ENCODE measurements at regions not wholly inside any gene's neighbourhood (a gene's known extent, or its start where the extent isn't known, plus 50 kb on each side); places are given as distances from the start of the nearest gene placed in this dataset.

- Histone ChIP-seq H2AFZ (ENCODE audit: low read depth, low read length) (no peak overlapping the region), H3K9me3 (ENCODE audit: low read length) (no peaks in the 10 kb centered on the region), H3K4me1 (ENCODE audit: insufficient read depth, low read length) (no peaks in the 10 kb centered on the region), H3K4me3 (ENCODE audit: low read length) (no peak overlapping the region), H3K36me3 (ENCODE audit: insufficient read depth, low read length) (no peaks in the 10 kb centered on the region), H3K27me3 (ENCODE audit: insufficient read depth, low read length) (no peaks in the 10 kb centered on the region)
Observed at GRCh38 chr3:23111286-23111685, 91.8 kb upstream of the UBE2E2 start.

- Histone ChIP-seq H3K27me3 (ENCODE audit: insufficient read depth, low read length) (no peaks in the 10 kb centered on the region), H2AFZ (ENCODE audit: low read depth, low read length) (no peak overlapping the region), H3K4me3 (ENCODE audit: low read length) (no peak overlapping the region), H3K36me3 (ENCODE audit: insufficient read depth, low read length) (no peaks in the 10 kb centered on the region), H3K9me3 (ENCODE audit: low read length) (no peaks in the 10 kb centered on the region), H3K4me1 (ENCODE audit: insufficient read depth, low read length) (no peaks in the 10 kb centered on the region)
Observed at GRCh38 chr3:23111797-23112196, 91.3 kb upstream of the UBE2E2 start.

- Histone ChIP-seq H3K4me1 (ENCODE audit: insufficient read depth, low read length) (no peaks in the 10 kb centered on the region), H3K27me3 (ENCODE audit: insufficient read depth, low read length) (no peaks in the 10 kb centered on the region), H3K9me3 (ENCODE audit: low read length) (no peaks in the 10 kb centered on the region), H2AFZ (ENCODE audit: low read depth, low read length) (no peak overlapping the region), H3K4me3 (ENCODE audit: low read length) (no peak overlapping the region), H3K36me3 (ENCODE audit: insufficient read depth, low read length) (no peaks in the 10 kb centered on the region)
Observed at GRCh38 chr3:23112491-23112890, 90.6 kb upstream of the UBE2E2 start.

GRCh38 chr3:23113455-23114171 is 89.5 kb upstream of the UBE2E2 start:
- Histone ChIP-seq H3K9me3 (ENCODE audit: low read length) (no peaks in the 10 kb centered on the region), H3K36me3 (ENCODE audit: insufficient read depth, low read length) (no peaks in the 10 kb centered on the region), H3K4me1 (ENCODE audit: insufficient read depth, low read length) (no peaks in the 10 kb centered on the region), H3K27me3 (ENCODE audit: insufficient read depth, low read length) (no peaks in the 10 kb centered on the region), H2AFZ (ENCODE audit: low read depth, low read length) (no peak overlapping the region), H3K4me3 (ENCODE audit: low read length) (no peak overlapping the region)

GRCh38 chr3:23114432-23114831 is 88.7 kb upstream of the UBE2E2 start:
- Histone ChIP-seq H3K4me1 (ENCODE audit: insufficient read depth, low read length) (no peaks in the 10 kb centered on the region), H3K27me3 (ENCODE audit: insufficient read depth, low read length) (no peaks in the 10 kb centered on the region), H3K4me3 (ENCODE audit: low read length) (no peak overlapping the region), H3K36me3 (ENCODE audit: insufficient read depth, low read length) (no peaks in the 10 kb centered on the region), H3K9me3 (ENCODE audit: low read length) (no peaks in the 10 kb centered on the region), H2AFZ (ENCODE audit: low read depth, low read length) (no peak overlapping the region)

- no peaks in the 10 kb centered on the region for H3K27me3 ChIP-seq (ENCODE audit: insufficient read depth, low read length)
- no peak overlapping the region for H2AFZ ChIP-seq (ENCODE audit: low read depth, low read length)
- no peaks in the 10 kb centered on the region for H3K4me1 ChIP-seq (ENCODE audit: insufficient read depth, low read length)
- no peak overlapping the region for H3K4me3 ChIP-seq (ENCODE audit: low read length)
- H3K36me3 ChIP-seq (ENCODE audit: insufficient read depth, low read length), result no peaks in the 10 kb centered on the region
- H3K9me3 ChIP-seq (ENCODE audit: low read length), result no peaks in the 10 kb centered on the region
Observed at GRCh38 chr3:23115171-23115877, 87.8 kb upstream of the UBE2E2 start.

- Histone ChIP-seq H2AFZ (ENCODE audit: low read depth, low read length) (no peak overlapping the region), H3K9me3 (ENCODE audit: low read length) (no peaks in the 10 kb centered on the region), H3K36me3 (ENCODE audit: insufficient read depth, low read length) (no peaks in the 10 kb centered on the region), H3K27me3 (ENCODE audit: insufficient read depth, low read length) (no peaks in the 10 kb centered on the region), H3K4me3 (ENCODE audit: low read length) (no peak overlapping the region), H3K4me1 (ENCODE audit: insufficient read depth, low read length) (no peaks in the 10 kb centered on the region)
Observed at GRCh38 chr3:23116081-23116837, 86.9 kb upstream of the UBE2E2 start.

GRCh38 chr3:23117856-23118255 is 85.3 kb upstream of the UBE2E2 start:
- no peak overlapping the region for H3K4me3 ChIP-seq (ENCODE audit: low read length)
- no peaks in the 10 kb centered on the region for H3K27me3 ChIP-seq (ENCODE audit: insufficient read depth, low read length)
- no peaks in the 10 kb centered on the region for H3K36me3 ChIP-seq (ENCODE audit: insufficient read depth, low read length)
- H3K9me3 ChIP-seq (ENCODE audit: low read length), result no peaks in the 10 kb centered on the region
- H2AFZ ChIP-seq (ENCODE audit: low read depth, low read length), result no peak overlapping the region
- no peaks in the 10 kb centered on the region for H3K4me1 ChIP-seq (ENCODE audit: insufficient read depth, low read length)

GRCh38 chr3:23127196-23127595 is 75.9 kb upstream of the UBE2E2 start:
- Histone ChIP-seq H3K9me3 (ENCODE audit: low read length) (no peaks in the 10 kb centered on the region), H3K4me3 (ENCODE audit: low read length) (no peak overlapping the region), H3K36me3 (ENCODE audit: insufficient read depth, low read length) (no peaks in the 10 kb centered on the region), H3K27me3 (ENCODE audit: insufficient read depth, low read length) (no peaks in the 10 kb centered on the region), H2AFZ (ENCODE audit: low read depth, low read length) (no peak overlapping the region), H3K4me1 (ENCODE audit: insufficient read depth, low read length) (no peaks in the 10 kb centered on the region)

- H3K36me3 ChIP-seq (ENCODE audit: insufficient read depth, low read length), result no peaks in the 10 kb centered on the region
- no peaks in the 10 kb centered on the region for H3K27me3 ChIP-seq (ENCODE audit: insufficient read depth, low read length)
- no peaks in the 10 kb centered on the region for H3K4me1 ChIP-seq (ENCODE audit: insufficient read depth, low read length)
- H3K4me3 ChIP-seq (ENCODE audit: low read length), result no peak overlapping the region
- H2AFZ ChIP-seq (ENCODE audit: low read depth, low read length), result no peak overlapping the region
- no peaks in the 10 kb centered on the region for H3K9me3 ChIP-seq (ENCODE audit: low read length)
Observed at GRCh38 chr3:23128655-23129054, 74.5 kb upstream of the UBE2E2 start.

GRCh38 chr3:23129117-23129516 is 74.0 kb upstream of the UBE2E2 start:
- Histone ChIP-seq H3K9me3 (ENCODE audit: low read length) (no peaks in the 10 kb centered on the region), H3K36me3 (ENCODE audit: insufficient read depth, low read length) (no peaks in the 10 kb centered on the region), H3K4me1 (ENCODE audit: insufficient read depth, low read length) (no peaks in the 10 kb centered on the region), H3K27me3 (ENCODE audit: insufficient read depth, low read length) (no peaks in the 10 kb centered on the region), H3K4me3 (ENCODE audit: low read length) (no peak overlapping the region), H2AFZ (ENCODE audit: low read depth, low read length) (no peak overlapping the region)

- H2AFZ ChIP-seq (ENCODE audit: low read depth, low read length), result no peak overlapping the region
- H3K27me3 ChIP-seq (ENCODE audit: insufficient read depth, low read length), result no peaks in the 10 kb centered on the region
- H3K36me3 ChIP-seq (ENCODE audit: insufficient read depth, low read length), result no peaks in the 10 kb centered on the region
- no peak overlapping the region for H3K4me3 ChIP-seq (ENCODE audit: low read length)
- H3K4me1 ChIP-seq (ENCODE audit: insufficient read depth, low read length), result no peaks in the 10 kb centered on the region
- no peaks in the 10 kb centered on the region for H3K9me3 ChIP-seq (ENCODE audit: low read length)
Observed at GRCh38 chr3:23129817-23130216, 73.3 kb upstream of the UBE2E2 start.

GRCh38 chr3:23130406-23130805 is 72.7 kb upstream of the UBE2E2 start:
- Histone ChIP-seq H3K27me3 (ENCODE audit: insufficient read depth, low read length) (no peaks in the 10 kb centered on the region), H3K9me3 (ENCODE audit: low read length) (no peaks in the 10 kb centered on the region), H2AFZ (ENCODE audit: low read depth, low read length) (no peak overlapping the region), H3K4me1 (ENCODE audit: insufficient read depth, low read length) (no peaks in the 10 kb centered on the region), H3K4me3 (ENCODE audit: low read length) (no peak overlapping the region), H3K36me3 (ENCODE audit: insufficient read depth, low read length) (no peaks in the 10 kb centered on the region)
